HCT116 (cell line): ENCODE measurements at regions not wholly inside any gene's neighbourhood (a gene's known extent, or its start where the extent isn't known, plus 50 kb on each side); places are given as distances from the start of the nearest gene placed in this dataset.

ENCODE experiments used
- ATF3 ChIP-seq: IDR thresholded peaks from 2 replicates; pipeline ENCODE4 v1.6.1; 2012
- CBX3 ChIP-seq: IDR thresholded peaks from 2 replicates; pipeline ENCODE4 v1.6.1; 2012; ENCODE audit warnings: low read depth
- CTCF ChIP-seq, 3 experiments: fragments of 200-600 bp in 1 of 3; sonication (generic) in 1 of 3; IDR thresholded peaks in 2 of 3; conservative IDR thresholded peaks in 1 of 3; 2 replicates each; pipeline ENCODE4 v1.5.1; 2012 to 2017; ENCODE audit warnings: low read depth in 2 of 3, low read length in 2 of 3, antibody characterized with exemption in 1 of 3, borderline replicate concordance in 1 of 3, control low read depth in 1 of 3, mild to moderate bottlenecking in 1 of 3, mixed read lengths in 1 of 3, mixed run types in 1 of 3, moderate library complexity in 1 of 3; ENCODE audit not compliant: insufficient read depth in 1 of 3
- EZH2 ChIP-seq: fragments of 200-600 bp; sonication (generic); IDR thresholded peaks from 2 replicates; pipeline ENCODE4 v1.6.1; 2017; ENCODE audit warnings: antibody characterized with exemption, mixed run types
- EZH2phosphoT487 ChIP-seq: fragments of 200-600 bp; IDR thresholded peaks from 2 replicates; pipeline ENCODE4 v1.6.1; 2018; ENCODE audit warnings: antibody characterized with exemption, borderline replicate concordance
- MAX ChIP-seq: IDR thresholded peaks from 2 replicates; pipeline ENCODE4 v1.6.1; 2012
- POLR2A ChIP-seq: IDR thresholded peaks from 2 replicates; pipeline ENCODE4 v1.7.0; 2011; ENCODE audit warnings: borderline replicate concordance; ENCODE audit not compliant: insufficient read depth, insufficient read length; ENCODE audit errors: extremely low read depth
- POLR2AphosphoS5 ChIP-seq: IDR thresholded peaks from 2 replicates; pipeline ENCODE4 v1.6.1; 2011; ENCODE audit warnings: mild to moderate bottlenecking, low read depth, low read length, moderate library complexity
- SIN3A ChIP-seq: IDR thresholded peaks from 2 replicates; pipeline ENCODE4 v1.6.1; 2012; ENCODE audit warnings: low read depth
- SP1 ChIP-seq: IDR thresholded peaks from 2 replicates; pipeline ENCODE4 v1.6.1; 2012; ENCODE audit warnings: low read depth
- YY1 ChIP-seq: IDR thresholded peaks from 2 replicates; pipeline ENCODE4 v1.6.1; 2011; ENCODE audit warnings: low read length, low read depth, moderate library complexity, mild to moderate bottlenecking; ENCODE audit not compliant: insufficient replicate concordance; ENCODE audit errors: extremely low read depth
- ZFX ChIP-seq: fragments of 450-650 bp; IDR thresholded peaks from 2 replicates; pipeline ENCODE4 v1.6.1; 2017

GRCh38 chr1:73537400-73537799, 660.6 kb downstream of the LRRIQ3 start:
- TF ChIP-seq POLR2A (no peak), POLR2AphosphoS5 (no peak), SP1 (no peak), EZH2phosphoT487 (no peak), CTCF (IDR thresholded peaks at IDR 0.05 in 2 of 3, conservative IDR thresholded peaks at IDR 0.05 in 1 of 3; ENCODE audit: borderline replicate concordance in 1 of 3, insufficient read depth in 1 of 3, low read depth in 2 of 3, low read length in 2 of 3) (no peak), YY1 (no peak), SIN3A (no peak), EZH2 (no peak), ZFX (no peak), MAX (no peak), ATF3 (no peak), CBX3 (no peak)
